Myocyte (in vitro differentiated cells): ENCODE measurements at regions not wholly inside any gene's neighbourhood (a gene's known extent, or its start where the extent isn't known, plus 50 kb on each side); places are given as distances from the start of the nearest gene placed in this dataset.

Experiments used
- DNase-seq: peaks from one replicate; pipeline ENCODE4 v3.0.0-alpha.2; 2012; ENCODE audit warnings: low read depth

DNA sequence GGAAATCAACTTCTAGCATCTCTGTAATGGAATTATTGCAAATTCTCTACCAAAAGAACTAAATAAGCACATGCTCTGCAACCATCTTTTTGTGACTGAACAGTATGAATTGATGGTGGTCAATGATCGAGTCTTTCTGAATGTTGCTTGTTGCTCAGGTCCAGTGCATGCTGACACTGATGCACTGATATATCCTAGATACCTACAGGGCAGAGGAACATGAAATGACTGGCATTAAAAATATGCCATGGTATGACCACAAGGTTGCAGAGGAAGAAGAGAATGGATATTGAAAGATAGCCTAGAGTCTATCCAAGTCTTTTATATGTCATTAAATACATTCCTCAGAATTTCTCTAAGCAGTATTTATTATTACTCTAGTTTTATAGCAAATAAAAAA, 692.8 kb upstream of the TENM3 start:
- no peak for DNase-seq

DNA sequence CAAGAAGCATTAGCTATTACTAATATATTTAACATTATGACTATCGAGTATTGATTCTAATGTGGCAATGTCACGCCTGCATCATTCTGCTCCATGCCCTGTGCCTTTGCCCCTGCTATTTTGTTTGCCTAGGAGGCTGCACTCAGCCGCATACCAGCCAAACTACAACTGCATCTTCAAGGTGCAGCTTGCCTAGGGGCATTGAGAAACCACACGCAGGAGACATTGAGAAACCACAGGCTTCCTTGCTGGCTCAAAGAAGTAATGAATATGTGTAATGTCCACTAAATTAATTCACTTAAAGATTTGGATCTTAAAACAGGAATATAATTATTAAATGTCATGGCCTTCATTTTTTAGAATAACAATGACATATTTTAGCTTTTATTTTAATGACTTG, 683.6 kb upstream of the TENM3 start:
- no peak for DNase-seq

DNA sequence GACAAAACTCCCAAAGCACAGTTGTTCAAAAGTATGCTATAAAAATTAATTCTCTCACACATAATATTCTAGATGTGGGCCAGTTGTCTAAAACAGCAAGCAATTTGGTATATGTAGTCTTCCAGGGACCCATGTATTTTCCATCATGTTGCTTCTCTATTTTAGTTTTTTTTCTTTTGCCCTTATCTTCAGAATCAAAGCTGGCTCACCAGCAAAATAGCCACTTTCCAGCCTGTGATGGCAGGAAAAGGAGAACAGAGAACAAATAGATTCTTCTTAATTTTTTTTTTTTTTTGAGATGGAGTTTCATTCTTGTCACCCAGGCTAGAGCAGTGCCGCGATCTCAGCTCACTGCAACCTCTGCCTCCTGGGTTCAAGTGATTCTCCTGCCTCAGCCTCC, 680.8 kb upstream of the TENM3 start:
- DNase-seq, result no peak

DNA sequence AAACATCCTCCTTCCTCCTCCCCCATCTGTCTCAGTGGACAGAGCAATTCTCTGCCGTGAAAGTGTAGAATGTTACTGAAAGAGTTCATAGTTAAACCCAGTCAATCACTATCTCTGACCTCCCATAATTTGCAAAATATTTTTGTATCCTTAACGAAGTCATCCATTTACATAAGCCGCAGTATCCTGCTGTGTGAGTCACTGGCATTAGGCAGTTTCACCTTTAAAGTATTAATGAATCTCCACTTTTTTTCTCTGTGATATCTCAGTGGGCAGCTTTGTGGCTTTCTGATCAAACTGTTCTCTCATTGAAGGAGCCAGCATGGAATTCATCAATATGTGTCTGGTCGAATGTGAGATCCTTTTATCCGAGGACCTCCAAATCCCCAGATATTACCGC, 678.6 kb upstream of the TENM3 start:
- no peak for DNase-seq

DNA sequence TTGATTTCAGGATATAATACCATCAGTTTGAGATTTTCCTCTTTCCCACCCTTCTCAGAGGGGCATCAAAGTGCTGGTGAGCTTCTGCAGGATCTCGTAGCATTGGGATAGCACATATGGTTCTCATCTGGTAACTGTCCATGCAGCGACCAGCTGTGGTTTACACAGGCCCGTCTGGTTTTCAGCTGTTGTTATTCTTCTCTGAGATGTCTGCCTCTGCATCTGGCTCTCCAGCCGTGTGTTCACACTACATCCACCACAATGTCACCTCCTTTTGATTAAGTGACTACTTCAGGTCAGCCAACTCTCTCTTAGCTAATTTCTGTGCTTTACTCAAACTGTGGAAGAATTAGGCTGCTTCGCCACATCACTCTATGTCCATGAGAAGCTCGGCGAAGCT, 676.7 kb upstream of the TENM3 start:
- DNase-seq, result peak; percentile 77

DNA sequence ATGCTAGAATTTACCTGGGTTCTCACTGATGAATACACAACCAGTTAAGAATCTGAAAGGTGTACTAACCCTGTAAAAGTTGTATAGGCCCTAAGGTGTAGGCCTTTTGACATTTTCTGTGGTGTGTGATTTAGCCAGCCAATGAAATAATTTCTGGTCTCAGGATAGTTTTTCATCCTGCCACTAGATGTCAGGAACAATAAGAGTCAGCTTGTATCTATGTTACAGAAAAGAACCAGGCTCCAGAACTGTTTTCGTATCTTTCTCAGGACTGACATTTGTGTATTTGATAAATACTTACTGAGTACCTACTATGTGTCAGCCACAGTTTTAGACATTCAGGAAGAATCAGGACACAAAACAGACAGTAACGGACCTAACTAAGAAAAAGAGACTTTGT, 673.6 kb upstream of the TENM3 start:
- DNase-seq, result peak; percentile 63

DNA sequence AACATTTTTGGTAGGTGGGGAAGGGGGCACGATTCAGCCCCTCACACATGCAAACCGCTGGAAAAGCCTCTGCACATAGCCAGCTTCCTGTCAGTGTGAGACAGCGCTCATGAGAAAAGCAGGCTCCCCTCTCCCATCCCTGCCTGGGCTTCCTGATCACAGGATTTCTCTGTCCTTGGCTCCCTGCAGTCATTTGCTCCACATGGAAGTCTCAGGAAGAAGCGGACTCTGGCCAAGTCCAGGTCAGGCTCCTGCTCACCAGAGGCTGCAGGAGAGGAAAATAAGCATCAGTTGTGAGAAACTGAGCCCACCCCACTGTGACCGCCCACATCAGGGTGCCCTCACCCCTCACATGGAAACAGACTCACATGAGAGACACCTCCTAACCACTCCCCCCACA, 664.3 kb upstream of the TENM3 start:
- DNase-seq, result no peak

DNA sequence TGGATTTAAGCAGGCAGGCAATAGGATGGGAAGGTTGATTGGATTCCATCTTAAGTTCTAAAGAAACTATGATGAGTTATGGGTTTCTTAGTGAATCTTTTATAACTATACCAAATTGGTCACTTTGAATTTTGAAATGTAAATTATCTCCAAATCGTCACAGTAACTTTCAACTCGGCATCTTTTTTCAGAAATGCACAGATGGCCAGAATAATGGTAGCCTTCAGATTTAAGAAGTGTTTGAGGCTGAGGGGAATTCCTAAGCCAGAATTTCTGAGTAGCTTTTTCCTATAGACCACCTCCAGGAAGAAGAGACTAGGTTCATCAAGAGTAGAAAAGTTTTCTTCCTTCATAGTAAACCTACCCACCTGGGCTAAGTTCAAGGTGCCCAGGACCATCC, 663.7 kb upstream of the TENM3 start:
- no peak for DNase-seq

DNA sequence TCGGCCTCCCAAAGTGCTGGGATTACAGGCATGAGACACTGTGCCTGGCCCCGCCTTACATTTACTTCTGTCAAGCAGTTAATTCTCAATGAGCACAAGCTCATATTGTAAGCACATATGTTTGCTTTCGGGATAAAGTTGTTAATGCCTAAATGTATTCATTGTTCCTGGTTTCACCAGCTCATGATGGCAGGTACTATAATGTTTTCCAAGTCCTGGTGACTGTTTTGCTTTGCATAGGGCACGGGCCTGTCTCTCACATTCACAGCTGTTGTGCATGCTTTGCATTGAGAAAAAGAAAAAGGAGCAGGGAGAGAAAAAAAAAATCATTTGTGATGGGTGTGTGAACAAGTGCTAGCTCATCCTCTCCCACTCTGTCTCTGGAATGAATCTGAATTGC, 661.2 kb upstream of the TENM3 start:
- DNase-seq, result no peak

DNA sequence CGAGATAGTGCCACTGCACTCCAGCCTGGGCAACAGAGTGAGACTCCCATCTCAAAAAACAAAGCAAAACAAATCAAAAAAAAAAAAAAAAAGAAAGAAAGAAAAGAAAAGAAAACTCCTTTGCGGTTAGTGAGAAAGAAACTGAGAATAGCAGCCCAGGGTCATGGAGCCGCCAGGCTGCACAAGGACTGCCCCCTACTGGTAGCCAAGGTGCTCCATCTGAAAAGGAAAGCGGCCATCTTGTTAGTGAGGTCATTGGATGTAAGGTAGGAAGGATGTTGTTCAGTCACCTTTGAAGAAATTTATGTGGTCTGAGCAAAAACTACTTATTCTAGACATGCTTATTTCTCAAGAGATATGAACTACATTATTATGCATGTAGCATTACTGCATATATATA, 660.6 kb upstream of the TENM3 start:
- no peak for DNase-seq

DNA sequence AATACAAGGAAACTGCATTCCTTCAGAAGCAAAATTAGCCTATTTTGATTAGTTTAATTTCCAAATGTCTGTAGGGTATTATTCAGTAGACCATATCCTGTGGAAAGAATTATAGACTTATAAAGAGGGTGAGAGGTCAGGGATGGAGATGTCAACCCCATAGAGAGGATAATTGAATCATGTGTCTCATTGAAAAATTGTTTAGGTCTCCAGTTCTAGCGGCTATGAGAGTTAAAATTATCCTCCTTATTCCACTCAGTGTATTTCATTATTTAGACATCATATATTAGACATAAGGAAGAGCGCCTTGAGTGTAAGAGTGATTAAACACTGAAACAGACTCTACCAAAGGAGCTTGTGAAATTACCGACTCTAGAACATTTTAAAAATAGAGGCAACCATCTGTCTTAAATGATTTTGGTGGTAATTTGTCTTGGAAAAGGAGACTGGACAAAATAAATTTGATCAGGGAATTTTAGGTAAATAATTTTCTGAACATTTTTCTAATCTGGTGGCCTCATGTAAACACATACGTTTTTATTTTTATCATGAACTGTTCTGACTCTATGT, 654.4 kb upstream of the TENM3 start:
- no peak for DNase-seq

DNA sequence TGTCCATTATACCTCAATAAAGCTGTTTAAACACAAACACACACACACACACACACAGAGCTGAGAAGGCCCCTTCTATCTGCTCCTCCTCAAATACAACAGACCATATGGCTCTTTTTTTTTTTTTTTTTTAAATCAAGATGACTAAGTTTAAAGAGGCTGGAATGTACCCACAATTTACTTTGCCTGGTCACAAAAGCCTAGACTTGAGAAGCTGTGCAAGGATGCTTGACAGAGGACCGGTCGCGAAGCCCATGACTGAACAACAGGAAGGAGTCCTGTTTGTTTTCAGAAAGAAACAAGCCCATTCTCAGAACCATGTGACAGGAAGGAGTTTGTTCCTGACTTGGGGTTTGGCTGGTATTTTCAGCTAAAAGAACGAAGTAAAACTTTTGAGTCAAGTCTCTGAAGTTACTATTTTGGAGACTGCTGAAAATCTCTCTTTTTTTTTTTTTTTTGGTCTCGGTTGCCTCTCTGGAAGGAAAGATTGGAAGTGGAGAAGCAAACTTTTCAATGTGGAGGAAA, 650.9 kb upstream of the TENM3 start:
- no peak for DNase-seq

DNA sequence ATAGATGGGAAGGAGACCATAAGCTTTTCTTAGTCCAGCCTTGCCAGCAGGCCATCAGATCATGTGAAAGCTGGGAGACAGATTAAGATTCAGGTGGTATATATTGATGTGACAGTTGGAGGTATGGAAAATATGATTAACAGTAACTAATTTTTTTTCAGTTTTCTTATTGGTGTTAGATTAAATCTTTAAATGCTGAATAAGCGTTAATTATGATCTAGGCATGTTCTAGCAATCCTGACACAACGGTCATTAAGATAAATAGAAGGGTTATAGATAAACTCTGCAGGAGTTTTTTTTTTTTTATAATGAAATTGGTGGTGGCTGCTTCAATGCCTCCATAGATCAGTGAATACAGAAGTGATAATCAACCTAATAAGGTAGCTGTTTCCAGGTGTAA, 649.5 kb upstream of the TENM3 start:
- no peak for DNase-seq

DNA sequence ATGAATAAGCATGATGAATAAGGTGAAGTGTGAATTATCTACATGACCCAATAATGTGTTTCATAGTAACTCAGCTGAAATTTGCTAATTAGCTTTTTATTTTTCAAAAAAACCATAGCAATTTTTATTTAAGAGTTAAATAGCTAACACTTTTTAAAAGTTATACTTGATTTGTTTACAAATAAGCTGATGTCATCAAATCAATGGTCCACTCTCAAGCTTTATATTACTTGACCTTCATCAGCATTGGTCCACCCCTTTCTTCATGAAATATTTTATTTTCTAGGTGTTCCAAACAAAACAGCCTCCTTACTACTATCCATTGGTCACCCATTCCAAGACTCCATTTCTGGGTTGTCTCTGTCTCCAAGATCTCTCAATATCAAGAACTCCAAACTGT, 649.0 kb upstream of the TENM3 start:
- no peak for DNase-seq

DNA sequence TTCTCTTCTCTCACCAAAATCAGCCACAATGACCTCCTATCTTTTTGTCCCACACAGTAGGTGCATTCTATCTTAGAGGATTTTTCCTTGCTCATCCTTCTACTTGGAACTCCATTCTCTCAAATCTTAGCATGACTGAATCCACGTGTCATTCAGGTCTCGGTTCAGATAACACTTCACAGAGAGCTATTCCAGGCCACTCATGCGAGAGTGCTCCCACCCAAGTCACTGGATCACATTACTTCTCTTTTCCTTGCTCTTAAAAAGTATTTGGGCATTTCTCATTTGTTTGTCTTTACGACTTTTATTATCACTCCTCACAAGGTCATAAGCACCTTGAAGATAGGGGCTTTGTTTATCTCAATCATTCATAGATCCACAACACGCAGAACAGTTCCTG, 647.5 kb upstream of the TENM3 start:
- no peak for DNase-seq

DNA sequence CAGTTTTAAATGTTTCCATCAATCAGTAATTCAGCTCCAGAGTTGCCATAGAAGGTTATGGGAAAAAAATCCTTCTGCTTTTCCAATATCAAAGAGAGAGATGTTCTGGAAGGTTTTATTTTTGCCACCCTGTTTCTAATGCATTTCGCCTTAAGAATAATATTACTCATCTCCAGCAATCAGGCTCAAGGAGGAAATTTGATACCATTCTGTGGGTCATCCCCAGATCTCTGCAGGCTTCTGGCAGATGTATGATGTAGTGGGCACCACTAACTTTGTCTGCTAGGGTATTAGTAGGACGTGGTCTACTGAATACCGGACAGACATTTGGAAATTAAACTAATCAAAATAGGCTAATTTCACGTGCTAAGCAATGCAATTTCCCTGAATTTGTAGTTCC, 645.4 kb upstream of the TENM3 start:
- DNase-seq, result peak; percentile 63

DNA sequence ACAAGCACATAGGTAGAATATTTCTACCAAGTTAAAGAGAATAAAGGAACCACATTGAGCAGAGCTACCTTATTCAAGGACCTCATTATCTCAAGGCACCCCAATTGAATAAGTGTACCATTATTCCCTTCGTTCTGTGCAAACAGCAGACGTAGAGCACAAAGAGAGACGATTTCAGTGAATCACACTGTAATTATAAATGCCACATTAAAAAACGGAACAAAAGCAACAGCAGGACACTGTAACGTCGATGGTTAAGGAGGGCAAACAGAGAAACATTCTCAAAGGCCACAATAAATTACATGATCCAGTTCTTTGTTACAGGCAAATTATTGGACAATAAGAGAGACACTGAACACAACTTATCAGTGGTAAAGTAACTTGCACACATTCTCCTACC, 644.1 kb upstream of the TENM3 start:
- DNase-seq, result no peak

DNA sequence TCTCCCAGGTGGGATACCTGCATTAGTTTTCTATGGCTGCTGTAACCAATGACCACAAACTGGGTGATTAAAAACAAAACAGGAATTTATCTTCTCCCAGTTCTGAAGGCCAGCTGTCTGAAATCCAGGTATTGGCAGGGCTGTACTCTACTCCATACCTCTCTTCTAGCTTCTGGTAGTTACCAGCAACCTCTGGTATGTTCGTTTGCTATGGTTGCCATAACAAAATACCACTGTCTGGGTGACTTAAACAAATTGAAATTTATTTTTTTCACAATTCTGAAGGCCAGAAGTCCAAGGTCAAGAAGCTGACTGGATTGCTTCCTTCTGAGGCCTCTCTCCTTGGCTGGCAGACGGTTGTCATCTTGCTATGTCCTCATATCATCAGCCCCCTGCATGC, 642.1 kb upstream of the TENM3 start:
- no peak for DNase-seq

DNA sequence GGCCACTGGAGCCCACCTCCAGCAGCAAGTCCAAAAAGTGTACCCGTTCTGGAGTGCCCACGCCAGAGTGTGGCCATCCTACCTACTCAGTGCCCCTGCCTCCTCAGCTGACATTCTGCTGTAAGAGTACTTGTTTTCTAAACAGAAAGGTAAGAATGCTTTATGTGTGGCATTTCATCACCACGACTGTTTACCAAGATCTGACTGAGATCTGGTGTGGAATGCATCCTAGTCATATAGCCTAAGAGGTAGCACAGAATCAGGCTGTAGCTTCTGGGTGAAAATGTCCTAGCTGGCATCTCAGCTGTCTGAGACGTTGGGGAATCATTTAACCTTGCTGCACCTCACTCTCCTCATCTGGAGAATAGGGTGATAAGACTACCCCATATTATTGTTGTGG, 638.7 kb upstream of the TENM3 start:
- DNase-seq, result no peak

DNA sequence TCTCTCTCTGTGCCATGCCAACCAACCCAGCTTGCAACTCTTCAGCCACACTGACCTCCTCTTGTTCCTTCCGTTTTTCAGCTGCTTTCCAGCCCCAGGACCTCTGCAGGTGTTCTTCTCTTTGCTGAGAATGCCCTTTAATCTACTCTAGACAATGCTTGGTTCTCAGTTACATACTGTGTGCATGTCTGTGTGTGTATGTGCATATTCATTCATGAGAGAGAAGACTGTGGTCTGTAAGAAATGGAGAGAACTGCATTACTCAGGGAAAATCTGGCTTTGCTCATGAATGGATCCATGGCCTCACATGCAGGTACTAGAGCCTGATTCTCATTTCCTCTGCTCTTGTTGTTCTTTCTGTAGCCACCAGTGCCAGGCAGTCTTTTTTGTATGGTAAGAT, 636.9 kb upstream of the TENM3 start:
- no peak for DNase-seq

DNA sequence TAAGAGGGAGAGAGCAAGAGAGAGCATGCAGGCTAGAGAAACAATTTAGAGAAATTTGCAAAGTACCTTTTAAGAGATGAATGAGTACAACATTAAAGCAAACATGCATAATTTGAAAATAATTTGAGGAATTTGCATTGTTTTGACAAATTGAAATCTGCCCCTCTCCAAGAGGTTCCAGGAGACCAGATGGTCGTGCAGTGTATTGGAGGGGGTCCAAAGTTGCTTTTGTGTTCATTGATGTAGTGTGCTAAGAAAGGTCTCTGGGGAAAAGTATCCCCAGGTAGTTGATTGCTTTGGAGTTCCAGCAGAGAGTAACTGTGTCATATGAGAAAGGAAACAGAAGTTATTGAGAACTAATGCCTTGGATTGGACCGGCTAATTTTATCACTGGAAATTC, 635.0 kb upstream of the TENM3 start:
- DNase-seq, result no peak

DNA sequence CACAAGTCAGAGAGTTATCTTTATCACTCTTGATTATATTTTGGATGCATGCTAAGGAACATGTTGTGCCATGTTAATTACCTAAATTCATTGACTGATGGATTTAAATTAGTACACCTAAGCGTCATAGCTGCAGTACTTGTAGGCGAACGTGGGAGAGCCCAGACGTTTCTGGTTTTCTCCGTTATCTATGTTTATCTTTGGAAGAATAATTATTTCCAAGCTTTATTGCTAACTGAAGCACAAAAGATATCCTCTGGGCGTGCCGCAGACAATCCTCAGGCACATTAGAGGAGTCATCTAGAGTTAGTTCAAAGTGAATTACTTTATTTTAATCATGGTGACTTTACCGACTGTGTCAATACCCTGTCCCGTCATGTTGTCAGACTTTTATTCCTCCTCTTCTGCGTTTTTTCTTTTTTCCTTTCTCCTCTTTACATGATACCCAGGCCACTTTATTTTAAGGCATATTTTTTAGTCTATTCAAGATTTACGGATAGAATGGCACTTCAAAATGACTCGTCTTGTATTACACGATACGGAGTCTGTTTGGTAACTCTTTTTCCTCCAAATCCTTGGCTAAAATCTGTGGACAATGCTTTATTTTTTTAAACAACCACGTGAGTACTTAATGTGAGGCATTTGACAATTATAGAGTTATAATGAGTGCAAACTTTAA, 632.0 kb upstream of the TENM3 start:
- DNase-seq, result no peak

DNA sequence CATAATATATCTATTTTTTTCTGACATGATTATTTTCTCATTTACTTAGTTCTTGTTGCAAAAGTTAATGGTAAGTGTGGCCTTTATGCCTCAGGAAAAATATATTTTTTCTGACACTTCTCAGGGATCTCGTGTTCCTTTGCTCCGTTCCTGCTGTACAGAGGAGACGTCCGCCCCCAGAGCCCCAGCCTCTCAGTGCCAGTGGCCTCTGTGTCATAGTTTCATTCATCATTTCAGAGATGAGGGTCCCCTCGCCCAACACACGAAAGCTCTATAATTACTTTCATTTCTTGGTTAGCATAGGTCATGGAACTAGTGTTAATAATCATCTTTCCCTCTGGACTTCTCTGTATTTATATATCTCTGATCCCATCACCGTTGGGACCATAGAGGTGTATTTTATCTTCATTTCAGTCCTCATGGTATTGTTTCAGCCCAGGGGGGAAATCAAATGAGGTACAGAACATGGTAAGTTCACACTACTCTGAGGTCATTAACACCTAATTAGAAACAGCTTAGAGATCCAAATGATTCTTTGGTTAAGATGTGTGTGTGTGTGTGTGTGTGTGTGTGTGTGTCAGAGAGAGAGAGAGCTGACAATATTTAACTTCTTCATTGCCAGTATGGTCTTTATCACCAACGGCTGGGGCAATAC, 631.1 kb upstream of the TENM3 start:
- no peak for DNase-seq
